Activated T-cell treated with anti-CD3 and anti-CD28 coated beads, Interleukin-2, amount 50 U/mL, for 1 hour (primary cell): ENCODE measurements at regions not wholly inside any gene's neighbourhood (a gene's known extent, or its start where the extent isn't known, plus 50 kb on each side); places are given as distances from the start of the nearest gene placed in this dataset.
"Not testable (repeated sequence)": the region's sequence is repeated elsewhere in the genome, so short reads cannot be mapped to it uniquely, and the experiment has no call there.

ENCODE experiments used
- DNase-seq: peaks from one replicate; pipeline ENCODE4 v3.0.0-alpha.2; 2020

- no peak for DNase-seq
These were observed 226.6 kb upstream of the TENM4 start for GRCh38 chr11:79667380-79667779.

GRCh38 chr11:79663017-79663416 lies 222.2 kb upstream of the TENM4 start:
- DNase-seq: no peak

GRCh38 chr11:79661373-79661772 lies 220.5 kb upstream of the TENM4 start:
- DNase-seq: no peak

- no peak for DNase-seq
These were observed 208.1 kb upstream of the TENM4 start for GRCh38 chr11:79648766-79649520.

- no peak for DNase-seq
These were observed 196.4 kb upstream of the TENM4 start for GRCh38 chr11:79637219-79637618.

GRCh38 chr11:79634905-79635304 lies 194.1 kb upstream of the TENM4 start:
- no peak for DNase-seq

- no peak for DNase-seq
These were observed 186.5 kb upstream of the TENM4 start for GRCh38 chr11:79627281-79627680.

- DNase-seq: no peak
These were observed 185.6 kb upstream of the TENM4 start for GRCh38 chr11:79626135-79627075.

GRCh38 chr11:79623375-79623774 lies 182.5 kb upstream of the TENM4 start:
- DNase-seq: no peak

GRCh38 chr11:79617561-79617960 lies 176.7 kb upstream of the TENM4 start:
- DNase-seq: no peak

GRCh38 chr11:79616392-79616851 lies 175.6 kb upstream of the TENM4 start:
- no peak for DNase-seq

GRCh38 chr11:79615425-79615824 lies 174.6 kb upstream of the TENM4 start:
- DNase-seq: no peak

GRCh38 chr11:79610678-79611077 lies 169.8 kb upstream of the TENM4 start:
- DNase-seq: no peak

- DNase-seq: no peak
These were observed 169.3 kb upstream of the TENM4 start for GRCh38 chr11:79610139-79610538.

- DNase-seq: no peak
These were observed 168.7 kb upstream of the TENM4 start for GRCh38 chr11:79609511-79609910.

GRCh38 chr11:79606461-79606860 lies 165.6 kb upstream of the TENM4 start:
- DNase-seq: not testable (repeated sequence)

GRCh38 chr11:79600711-79601110 lies 159.9 kb upstream of the TENM4 start:
- no peak for DNase-seq

- no peak for DNase-seq
These were observed 154.0 kb upstream of the TENM4 start for GRCh38 chr11:79594834-79595233.

GRCh38 chr11:79592824-79593223 lies 152.0 kb upstream of the TENM4 start:
- DNase-seq: no peak

GRCh38 chr11:79592406-79592805 lies 151.6 kb upstream of the TENM4 start:
- DNase-seq: no peak

GRCh38 chr11:79582434-79582833 lies 141.6 kb upstream of the TENM4 start:
- DNase-seq: no peak

- no peak for DNase-seq
These were observed 138.2 kb upstream of the TENM4 start for GRCh38 chr11:79579063-79579462.

GRCh38 chr11:79578116-79578515 lies 137.3 kb upstream of the TENM4 start:
- no peak for DNase-seq

GRCh38 chr11:79575701-79576100 lies 134.9 kb upstream of the TENM4 start:
- no peak for DNase-seq
